K562 (cell line): ENCODE measurements at regions not wholly inside any gene's neighbourhood (a gene's known extent, or its start where the extent isn't known, plus 50 kb on each side); places are given as distances from the start of the nearest gene placed in this dataset.

Source experiments
- ATAC-seq: fragments of 200-7000 bp; cut with Tn5 transposase; 3 replicates; pipeline ENCODE4 v1.9.1; 2020; ENCODE audit warnings: moderate library complexity
- BruUV-seq: library from RNA; stranded (reverse); fragments of 400-500 nt; replicated peaks from 2 replicates; lab custom pipeline; 2021; lab: Mats Ljungman, UMichigan
- CTCF ChIA-PET: fragments of 300-600 bp; formaldehyde crosslinking; extraction: SDS; loops from one replicate; lab custom pipeline; 2021; ENCODE audit warnings: low intra/inter-chr PET ratio; lab: Yijun Ruan, JAX
- POLR2A ChIA-PET: fragments of 300-600, 350-650 bp; sonication (Branson Sonifier 250); formaldehyde crosslinking; extraction: SDS; loops from one replicate; lab custom pipeline; 2021; ENCODE audit warnings: antibody characterized with exemption, inconsistent platforms; lab: Yijun Ruan, JAX
- DNase-seq, 4 experiments: peaks; one replicate each; pipeline versions ENCODE4 v3.0.0 to v3.0.0-alpha.2; 2011 to 2018; ENCODE audit warnings: low spot score in 3 of 4, mixed read lengths in 3 of 4; ENCODE audit errors: extremely low read depth in 1 of 4
- FAIRE-seq: peaks from 2 replicates; lab custom pipeline; 2011; peaks lifted over from hg19 to GRCh38; lab: Jason Lieb, UNC
- H2AFZ ChIP-seq: 2 replicates; pipeline ENCODE4 v1.6.0; 2011; ENCODE audit warnings: low read depth, low read length, control low read depth, inconsistent platforms
- H3K27ac ChIP-seq: fragments of 200-600 bp; 3 replicates; pipeline ENCODE4 v1.8.0; 2011; ENCODE audit warnings: low read depth, mild to moderate bottlenecking, control low read depth, inconsistent platforms, low read length, moderate library complexity, mixed read lengths; ENCODE audit errors: extremely low read depth
- H3K27me3 ChIP-seq, 2 experiments: fragments of 300-600 bp in 1 of 2; 2 replicates in 1 of 2; 3 replicates in 1 of 2; pipeline versions ENCODE4 v1.6.0 to v1.8.0; 2011; ENCODE audit warnings: inconsistent platforms in 2 of 2, low read length in 2 of 2, mild to moderate bottlenecking in 1 of 2, mixed read lengths in 1 of 2, moderate library complexity in 1 of 2; ENCODE audit not compliant: control insufficient read depth in 2 of 2, insufficient read depth in 2 of 2
- H3K36me3 ChIP-seq: fragments of 300-600 bp; 3 replicates; pipeline ENCODE4 v1.8.0; 2011; ENCODE audit warnings: mild to moderate bottlenecking, low read length, inconsistent platforms; ENCODE audit not compliant: control insufficient read depth, insufficient read depth
- H3K4me1 ChIP-seq, 2 experiments: fragments of 200-600 bp in 1 of 2; replicated peaks in 1 of 2; 2 replicates in 1 of 2; 3 replicates in 1 of 2; pipeline versions ENCODE4 v1.5.1 to v1.8.0; 2011; ENCODE audit warnings: inconsistent platforms in 2 of 2, low read length in 2 of 2, mild to moderate bottlenecking in 1 of 2, mixed read lengths in 1 of 2, moderate library complexity in 1 of 2; ENCODE audit not compliant: control insufficient read depth in 2 of 2, insufficient read depth in 2 of 2
- H3K4me2 ChIP-seq: 2 replicates; pipeline ENCODE4 v1.6.1; 2011; ENCODE audit warnings: low read length, control low read depth, inconsistent platforms, mixed read lengths; ENCODE audit not compliant: insufficient read depth
- H3K4me3 ChIP-seq: fragments of 200-600 bp; sonication (generic), shearing (Covaris generic); 2 replicates; pipeline ENCODE4 v1.5.1; 2016; ENCODE audit warnings: control low read depth, inconsistent platforms
- H3K79me2 ChIP-seq: fragments of 200-600 bp; 3 replicates; pipeline ENCODE4 v1.8.0; 2011; ENCODE audit warnings: low read length, inconsistent platforms; ENCODE audit not compliant: control insufficient read depth, insufficient read depth
- H3K9ac ChIP-seq, 2 experiments: 2 replicates each; pipeline versions ENCODE4 v1.6.0 to v1.6.1; 2011; ENCODE audit warnings: low read depth in 2 of 2, low read length in 2 of 2, control low read depth in 1 of 2, inconsistent platforms in 1 of 2, mild to moderate bottlenecking in 1 of 2, mixed read lengths in 1 of 2; ENCODE audit not compliant: insufficient read depth in 1 of 2
- H3K9me1 ChIP-seq: one replicate; pipeline ENCODE4 v1.6.0; 2011; ENCODE audit warnings: inconsistent platforms, mild to moderate bottlenecking, low read length, moderate library complexity; ENCODE audit not compliant: control insufficient read depth, insufficient read depth
- H3K9me3 ChIP-seq: replicated peaks from 2 replicates; pipeline ENCODE4 v1.5.1; 2011; ENCODE audit warnings: low read depth, low read length, inconsistent platforms; ENCODE audit not compliant: control insufficient read depth, insufficient read depth
- H4K20me1 ChIP-seq: replicated peaks from 2 replicates; pipeline ENCODE4 v1.6.1; 2011; ENCODE audit warnings: low read length, inconsistent platforms, mixed read lengths; ENCODE audit not compliant: control insufficient read depth, insufficient read depth
- ZNF77 ChIP-seq: fragments of 250-450 bp; sonication (Bioruptor Pico); IDR thresholded peaks from 2 replicates; pipeline ENCODE4 v1.5.0; 2020
- in situ Hi-C: fragments of 300-500 bp; cut with MboI; formaldehyde crosslinking; loops from 4 replicates; pipeline ENCODE4 v1.15.0; 2018; ENCODE audit warnings: inconsistent platforms, mixed read lengths
- intact Hi-C: fragments of 100-400 bp; cut with micrococcal nuclease; formaldehyde crosslinking; loops from 2 replicates; pipeline ENCODE4 v1.14.2; 2022
- TF ChIP-seq, protein P1 (sequence below), 2 experiments: fragments of 450-650 bp in 1 of 2; IDR thresholded peaks; 2 replicates each; pipeline ENCODE4 v1.6.1; 2011 to 2017; ENCODE audit warnings: low read depth in 2 of 2, antibody characterized with exemption in 1 of 2, borderline replicate concordance in 1 of 2, low read length in 1 of 2, mild to moderate bottlenecking in 1 of 2, mixed read lengths in 1 of 2; ENCODE audit not compliant: control insufficient read depth in 1 of 2
- TF ChIP-seq, protein P2 (sequence below): fragments of 200-800 bp; sonication (Bioruptor generic); IDR thresholded peaks from 2 replicates; pipeline ENCODE4 v1.6.1; 2017; ENCODE audit warnings: missing genetic modification characterization, missing compliant biosample characterization

DNA sequence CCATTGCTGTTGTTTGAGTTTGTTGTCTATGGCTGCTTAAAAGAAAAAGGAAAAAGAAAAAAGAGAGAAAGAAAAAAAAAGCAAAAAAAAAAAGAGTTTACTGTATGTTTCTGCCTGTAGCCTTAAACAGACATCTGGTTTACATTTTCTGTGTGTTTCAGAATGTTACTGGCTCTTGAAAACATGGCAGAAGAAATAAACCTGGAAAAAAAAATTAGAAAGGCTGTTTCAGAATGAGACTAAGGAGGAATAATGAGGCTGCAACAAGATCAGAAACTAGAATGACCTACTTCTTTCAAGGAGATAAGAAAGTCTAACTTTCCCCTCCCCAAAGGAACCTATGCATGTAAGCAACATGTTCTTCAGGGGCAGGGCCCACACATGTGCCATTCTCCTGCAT, 292.1 kb downstream of the DIPK2A start:
- in situ Hi-C loops = no loop called here
- ChIA-PET CTCF (no interaction called here), POLR2A (no interaction called here)
- DNase-seq (no peak), FAIRE-seq (no peak), ATAC-seq (no peak)
- intact Hi-C loops = no loop called here
- no TSS peak for BruUV-seq
- Histone ChIP-seq H3K4me1 (no peaks in the 10 kb centered on the region), H3K79me2 (no peaks in the 10 kb centered on the region), H3K27me3 (no peaks in the 10 kb centered on the region), H3K4me3 (no peak overlapping the region), H3K9ac (no peak overlapping the region), H3K4me2 (no peak overlapping the region), H4K20me1 (no peaks in the 10 kb centered on the region), H3K9me3 (no peaks in the 10 kb centered on the region), H3K36me3 (no peaks in the 10 kb centered on the region), H3K9me1 (no peaks in the 10 kb centered on the region), H2AFZ (no peak overlapping the region), H3K27ac (no peak overlapping the region)
- TF ChIP-seq, protein P1, sequence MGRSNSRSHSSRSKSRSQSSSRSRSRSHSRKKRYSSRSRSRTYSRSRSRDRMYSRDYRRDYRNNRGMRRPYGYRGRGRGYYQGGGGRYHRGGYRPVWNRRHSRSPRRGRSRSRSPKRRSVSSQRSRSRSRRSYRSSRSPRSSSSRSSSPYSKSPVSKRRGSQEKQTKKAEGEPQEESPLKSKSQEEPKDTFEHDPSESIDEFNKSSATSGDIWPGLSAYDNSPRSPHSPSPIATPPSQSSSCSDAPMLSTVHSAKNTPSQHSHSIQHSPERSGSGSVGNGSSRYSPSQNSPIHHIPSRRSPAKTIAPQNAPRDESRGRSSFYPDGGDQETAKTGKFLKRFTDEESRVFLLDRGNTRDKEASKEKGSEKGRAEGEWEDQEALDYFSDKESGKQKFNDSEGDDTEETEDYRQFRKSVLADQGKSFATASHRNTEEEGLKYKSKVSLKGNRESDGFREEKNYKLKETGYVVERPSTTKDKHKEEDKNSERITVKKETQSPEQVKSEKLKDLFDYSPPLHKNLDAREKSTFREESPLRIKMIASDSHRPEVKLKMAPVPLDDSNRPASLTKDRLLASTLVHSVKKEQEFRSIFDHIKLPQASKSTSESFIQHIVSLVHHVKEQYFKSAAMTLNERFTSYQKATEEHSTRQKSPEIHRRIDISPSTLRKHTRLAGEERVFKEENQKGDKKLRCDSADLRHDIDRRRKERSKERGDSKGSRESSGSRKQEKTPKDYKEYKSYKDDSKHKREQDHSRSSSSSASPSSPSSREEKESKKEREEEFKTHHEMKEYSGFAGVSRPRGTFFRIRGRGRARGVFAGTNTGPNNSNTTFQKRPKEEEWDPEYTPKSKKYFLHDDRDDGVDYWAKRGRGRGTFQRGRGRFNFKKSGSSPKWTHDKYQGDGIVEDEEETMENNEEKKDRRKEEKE (IDR thresholded peaks at IDR 0.05; ENCODE audit: borderline replicate concordance in 1 of 2, control insufficient read depth in 1 of 2, low read depth in 2 of 2, low read length in 1 of 2) = no peak
- no peak for TF ChIP-seq ZNF77 (CRISPR knock-in tag)
- TF ChIP-seq, protein P2, sequence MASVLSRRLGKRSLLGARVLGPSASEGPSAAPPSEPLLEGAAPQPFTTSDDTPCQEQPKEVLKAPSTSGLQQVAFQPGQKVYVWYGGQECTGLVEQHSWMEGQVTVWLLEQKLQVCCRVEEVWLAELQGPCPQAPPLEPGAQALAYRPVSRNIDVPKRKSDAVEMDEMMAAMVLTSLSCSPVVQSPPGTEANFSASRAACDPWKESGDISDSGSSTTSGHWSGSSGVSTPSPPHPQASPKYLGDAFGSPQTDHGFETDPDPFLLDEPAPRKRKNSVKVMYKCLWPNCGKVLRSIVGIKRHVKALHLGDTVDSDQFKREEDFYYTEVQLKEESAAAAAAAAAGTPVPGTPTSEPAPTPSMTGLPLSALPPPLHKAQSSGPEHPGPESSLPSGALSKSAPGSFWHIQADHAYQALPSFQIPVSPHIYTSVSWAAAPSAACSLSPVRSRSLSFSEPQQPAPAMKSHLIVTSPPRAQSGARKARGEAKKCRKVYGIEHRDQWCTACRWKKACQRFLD (CRISPR knock-in tag) = no peak
